Chondrocyte (in vitro differentiated cells): ENCODE measurements at regions not wholly inside any gene's neighbourhood (a gene's known extent, or its start where the extent isn't known, plus 50 kb on each side); places are given as distances from the start of the nearest gene placed in this dataset.

Experiments used
- DNase-seq: peaks from one replicate; pipeline ENCODE4 v3.0.0; 2021; ENCODE audit warnings: mixed read lengths, low spot score
- H3K27ac Mint-ChIP-seq: one replicate; pipeline ENCODE4 v1.8.0; 2021; ENCODE audit warnings: mild to moderate bottlenecking, moderate library complexity, mixed read lengths; ENCODE audit not compliant: unreplicated experiment
- H3K27me3 Mint-ChIP-seq: 2 replicates; pipeline ENCODE4 v1.8.0; 2021; ENCODE audit warnings: low read depth, mixed read lengths
- H3K36me3 Mint-ChIP-seq: 2 replicates; pipeline ENCODE4 v1.8.0; 2021; ENCODE audit warnings: low read depth, mixed read lengths
- H3K4me1 Mint-ChIP-seq: 2 replicates; pipeline ENCODE4 v1.8.0; 2021; ENCODE audit warnings: low read depth, mild to moderate bottlenecking, mixed read lengths
- H3K4me3 Mint-ChIP-seq: one replicate; pipeline ENCODE4 v1.8.0; 2021; ENCODE audit warnings: mild to moderate bottlenecking, moderate library complexity, mixed read lengths; ENCODE audit not compliant: unreplicated experiment
- H3K9me3 Mint-ChIP-seq: 2 replicates; pipeline ENCODE4 v1.8.0; 2021; ENCODE audit warnings: low read depth, mixed read lengths
- TF ChIP-seq, protein P1 (sequence below): fragments of 200-600 bp; sonication (generic); IDR thresholded peaks from 2 replicates; pipeline ENCODE4 v1.5.0; 2021; ENCODE audit warnings: antibody characterized with exemption, mild to moderate bottlenecking, moderate library complexity

DNA sequence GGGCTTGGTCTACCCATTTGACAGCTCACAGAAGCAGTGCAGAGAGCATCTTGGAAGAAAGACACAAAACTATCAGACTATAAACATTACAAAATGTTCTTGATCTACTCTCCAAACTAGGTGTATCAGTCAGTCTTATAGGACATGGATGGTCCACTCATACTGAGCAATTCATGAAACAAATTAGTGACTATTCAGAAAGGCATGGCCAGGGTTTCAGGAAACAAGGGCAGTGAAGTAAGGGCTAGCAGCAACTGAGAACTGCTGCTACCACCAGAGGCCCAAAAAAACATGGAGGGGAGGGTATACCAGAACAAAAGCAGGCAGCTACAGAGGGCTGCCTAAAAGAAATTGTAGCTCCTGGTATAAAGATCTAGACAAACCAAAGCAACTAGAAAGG, 287.0 kb downstream of the PIK3R1 start:
- no peaks in the 10 kb centered on the region for H3K36me3 Mint-ChIP-seq
- no peak overlapping the region for H3K4me3 Mint-ChIP-seq
- no peak overlapping the region for H3K27ac Mint-ChIP-seq
- no peak for DNase-seq
- TF ChIP-seq, protein P1, sequence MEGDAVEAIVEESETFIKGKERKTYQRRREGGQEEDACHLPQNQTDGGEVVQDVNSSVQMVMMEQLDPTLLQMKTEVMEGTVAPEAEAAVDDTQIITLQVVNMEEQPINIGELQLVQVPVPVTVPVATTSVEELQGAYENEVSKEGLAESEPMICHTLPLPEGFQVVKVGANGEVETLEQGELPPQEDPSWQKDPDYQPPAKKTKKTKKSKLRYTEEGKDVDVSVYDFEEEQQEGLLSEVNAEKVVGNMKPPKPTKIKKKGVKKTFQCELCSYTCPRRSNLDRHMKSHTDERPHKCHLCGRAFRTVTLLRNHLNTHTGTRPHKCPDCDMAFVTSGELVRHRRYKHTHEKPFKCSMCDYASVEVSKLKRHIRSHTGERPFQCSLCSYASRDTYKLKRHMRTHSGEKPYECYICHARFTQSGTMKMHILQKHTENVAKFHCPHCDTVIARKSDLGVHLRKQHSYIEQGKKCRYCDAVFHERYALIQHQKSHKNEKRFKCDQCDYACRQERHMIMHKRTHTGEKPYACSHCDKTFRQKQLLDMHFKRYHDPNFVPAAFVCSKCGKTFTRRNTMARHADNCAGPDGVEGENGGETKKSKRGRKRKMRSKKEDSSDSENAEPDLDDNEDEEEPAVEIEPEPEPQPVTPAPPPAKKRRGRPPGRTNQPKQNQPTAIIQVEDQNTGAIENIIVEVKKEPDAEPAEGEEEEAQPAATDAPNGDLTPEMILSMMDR = no peak
- no peaks in the 10 kb centered on the region for H3K27me3 Mint-ChIP-seq
- H3K4me1 Mint-ChIP-seq = peaks cover 36% of the 10 kb centered on the region
- peaks cover 3% of the 10 kb centered on the region for H3K9me3 Mint-ChIP-seq

DNA sequence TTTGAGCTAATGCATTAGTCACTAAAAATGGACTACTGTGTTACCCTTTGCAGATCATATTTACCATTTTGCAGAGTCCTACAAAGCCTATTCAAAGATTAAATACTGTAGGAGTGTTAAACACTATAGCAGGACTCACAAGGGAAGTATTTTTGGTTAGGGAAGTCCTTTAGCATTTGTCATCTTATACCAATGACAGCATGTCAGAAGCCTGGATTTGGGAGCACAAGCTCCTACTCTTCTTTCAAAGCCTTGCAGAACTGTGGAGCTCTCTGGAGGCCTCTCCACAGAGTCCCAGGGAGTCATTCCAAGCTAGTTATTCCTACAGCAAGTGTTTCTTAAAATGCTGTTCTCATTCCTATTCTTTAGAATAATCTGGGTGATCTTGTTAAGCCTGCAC, 288.8 kb downstream of the PIK3R1 start:
- H3K36me3 Mint-ChIP-seq = no peaks in the 10 kb centered on the region
- H3K4me3 Mint-ChIP-seq = no peak overlapping the region
- TF ChIP-seq, protein P1 = no peak
- H3K27me3 Mint-ChIP-seq = no peaks in the 10 kb centered on the region
- DNase-seq = no peak
- no peaks in the 10 kb centered on the region for H3K9me3 Mint-ChIP-seq
- no peak overlapping the region for H3K27ac Mint-ChIP-seq
- peaks cover 36% of the 10 kb centered on the region for H3K4me1 Mint-ChIP-seq

DNA sequence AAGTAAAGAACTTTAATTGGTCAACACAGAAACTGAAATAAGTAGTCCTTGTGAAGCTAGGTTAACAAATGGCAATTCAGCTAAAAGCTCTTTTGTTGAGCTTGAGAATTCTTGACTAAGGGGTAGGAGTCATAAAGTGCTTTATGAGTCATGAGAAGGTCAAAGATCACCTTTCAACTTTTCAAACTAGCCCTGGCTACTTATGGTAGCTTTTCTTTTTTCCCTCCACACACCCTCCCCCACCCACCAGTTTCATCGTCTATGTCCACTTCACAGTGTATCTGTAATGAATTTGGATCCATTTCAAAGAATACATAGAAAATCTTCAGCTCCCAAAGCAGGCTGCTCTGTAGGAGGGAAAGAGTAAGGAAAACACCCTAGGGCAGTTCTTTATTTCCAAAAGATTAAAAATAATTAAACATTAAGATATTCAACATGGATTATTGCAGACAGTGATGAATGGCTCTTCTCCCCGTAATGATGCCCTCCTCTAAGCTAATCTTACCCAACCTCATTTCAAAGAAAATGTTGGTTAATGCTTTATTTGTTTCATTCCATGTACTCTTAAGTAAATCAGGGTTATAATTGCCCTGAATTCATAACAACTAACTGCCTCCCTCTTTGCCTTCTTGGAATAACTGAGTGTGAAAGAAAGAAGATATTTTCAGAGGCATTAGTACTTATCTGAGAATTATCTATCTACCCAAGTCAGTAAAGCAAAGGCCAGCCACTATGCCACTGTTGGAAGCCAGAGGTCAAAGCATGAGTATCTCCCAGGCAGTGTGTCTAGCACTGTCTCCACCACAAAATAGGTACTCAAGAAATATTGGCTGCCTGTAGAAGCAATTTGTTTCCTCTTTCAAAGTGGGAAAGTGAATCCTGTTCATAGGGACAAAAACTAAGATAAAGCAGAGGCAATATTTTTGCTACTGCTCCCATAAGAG, 290.6 kb downstream of the PIK3R1 start:
- no peak overlapping the region for H3K27ac Mint-ChIP-seq
- DNase-seq = no peak
- TF ChIP-seq, protein P1 = no peak
- peaks cover 32% of the 10 kb centered on the region for H3K4me1 Mint-ChIP-seq
- no peaks in the 10 kb centered on the region for H3K27me3 Mint-ChIP-seq
- H3K4me3 Mint-ChIP-seq = no peak overlapping the region
- no peaks in the 10 kb centered on the region for H3K36me3 Mint-ChIP-seq
- no peaks in the 10 kb centered on the region for H3K9me3 Mint-ChIP-seq

DNA sequence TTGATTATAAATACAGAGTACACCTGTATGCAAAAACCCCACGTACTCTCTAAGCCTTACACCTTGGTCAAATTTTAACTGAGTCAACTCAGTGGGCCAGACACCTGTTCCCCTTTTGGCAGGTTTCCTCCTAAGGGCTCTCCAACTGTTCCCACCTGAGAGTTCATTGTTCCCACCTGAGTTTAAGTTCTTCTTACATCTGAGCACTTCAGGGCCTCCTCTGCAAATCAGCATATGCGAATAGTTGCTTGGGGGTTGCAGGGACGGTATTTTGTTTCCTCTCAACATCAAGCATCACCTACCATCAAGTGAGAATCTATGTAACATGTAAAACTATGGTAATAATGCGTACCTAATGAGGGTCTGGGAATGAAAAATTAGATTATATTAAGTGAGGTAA, 300.0 kb downstream of the PIK3R1 start:
- H3K27me3 Mint-ChIP-seq = no peaks in the 10 kb centered on the region
- H3K4me1 Mint-ChIP-seq = peaks cover 4% of the 10 kb centered on the region
- H3K9me3 Mint-ChIP-seq = no peaks in the 10 kb centered on the region
- TF ChIP-seq, protein P1 = no peak
- no peak for DNase-seq
- H3K36me3 Mint-ChIP-seq = no peaks in the 10 kb centered on the region
- H3K27ac Mint-ChIP-seq = no peak overlapping the region
- no peak overlapping the region for H3K4me3 Mint-ChIP-seq

DNA sequence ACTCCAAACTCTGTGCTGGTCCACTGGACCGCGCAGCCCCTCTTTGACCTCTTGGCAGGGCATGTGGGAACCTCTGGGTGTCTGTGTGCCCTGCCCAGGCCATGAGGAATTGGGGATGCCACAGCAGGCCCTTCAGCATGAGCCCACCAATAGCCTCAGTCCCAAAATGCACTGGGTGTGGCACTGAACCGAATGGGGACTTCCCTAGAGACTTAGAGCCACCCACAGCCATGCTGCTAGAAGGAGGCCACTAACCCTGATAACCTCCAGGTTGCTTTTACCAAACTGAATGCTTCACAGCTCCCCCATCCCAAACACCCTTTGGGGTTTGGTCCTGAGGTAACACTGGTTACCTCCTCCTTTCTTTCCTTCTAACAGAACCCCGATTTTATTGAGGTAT, 302.7 kb downstream of the PIK3R1 start:
- Mint-ChIP-seq H3K27me3 (no peaks in the 10 kb centered on the region), H3K9me3 (no peaks in the 10 kb centered on the region), H3K4me3 (no peak overlapping the region), H3K4me1 (peaks cover 28% of the 10 kb centered on the region), H3K27ac (no peak overlapping the region), H3K36me3 (no peaks in the 10 kb centered on the region)
- DNase-seq = no peak
- TF ChIP-seq, protein P1 = no peak
